H1 (cell line): ENCODE measurements at regions not wholly inside any gene's neighbourhood (a gene's known extent, or its start where the extent isn't known, plus 50 kb on each side); places are given as distances from the start of the nearest gene placed in this dataset.

Experiments used
- CTCF ChIA-PET: fragments of 300-600 bp; sonication (Branson Sonifier 250); formaldehyde crosslinking; loops from one replicate; lab custom pipeline; 2021; ENCODE audit not compliant: partially characterized antibody; lab: Charles Lee
- POLR2A ChIA-PET: fragments of 300-600 bp; sonication (Branson Sonifier 250); formaldehyde crosslinking; loops from one replicate; lab custom pipeline; 2021; ENCODE audit warnings: inconsistent platforms; ENCODE audit not compliant: partially characterized antibody; lab: Charles Lee
- DNase-seq, 2 experiments: peaks; one replicate each; pipeline versions ENCODE4 v3.0.0 to v3.0.0-alpha.2; 2010 to 2022; ENCODE audit warnings: low spot score in 2 of 2, low read depth in 1 of 2, mixed read lengths in 1 of 2
- FAIRE-seq: peaks from 2 replicates; lab custom pipeline; 2011; peaks lifted over from hg19 to GRCh38; lab: Jason Lieb, UNC
- H2AFZ ChIP-seq: 2 replicates; pipeline ENCODE4 v1.8.1; 2012; ENCODE audit warnings: low read length, inconsistent platforms
- H2AK5ac ChIP-seq: 2 replicates; pipeline ENCODE4 v1.6.1; 2013; ENCODE audit warnings: low read depth, low read length
- H2BK120ac ChIP-seq: replicated peaks from 2 replicates; pipeline ENCODE3; 2013; ENCODE audit warnings: low read depth, low read length, inconsistent platforms
- H2BK12ac ChIP-seq: 2 replicates; pipeline ENCODE4 v1.6.1; 2013; ENCODE audit warnings: low read depth, low read length
- H2BK15ac ChIP-seq: 2 replicates; pipeline ENCODE4 v1.6.1; 2013; ENCODE audit warnings: low read length
- H2BK20ac ChIP-seq: 2 replicates; pipeline ENCODE4 v1.6.1; 2013; ENCODE audit warnings: low read length
- H2BK5ac ChIP-seq: 2 replicates; pipeline ENCODE4 v1.6.1; 2013; ENCODE audit warnings: low read depth, low read length
- H3K14ac ChIP-seq: 2 replicates; pipeline ENCODE4 v1.6.1; 2013; ENCODE audit warnings: inconsistent platforms; ENCODE audit not compliant: insufficient read length
- H3K18ac ChIP-seq: 2 replicates; pipeline ENCODE4 v1.6.1; 2013; ENCODE audit warnings: low read length; ENCODE audit errors: extremely low read depth
- H3K23ac ChIP-seq: 2 replicates; pipeline ENCODE4 v1.6.1; 2013; ENCODE audit warnings: inconsistent platforms; ENCODE audit not compliant: insufficient read length
- H3K23me2 ChIP-seq: 2 replicates; pipeline ENCODE4 v1.6.1; 2013; ENCODE audit warnings: low read depth, low read length
- H3K27ac ChIP-seq: 2 replicates; pipeline ENCODE4 v1.6.1; 2011; ENCODE audit warnings: low read depth, low read length, inconsistent platforms
- H3K27me3 ChIP-seq, 4 experiments: replicated peaks in 1 of 4; 1 replicate in 1 of 4; 2 replicates in 3 of 4; pipeline versions ENCODE4 v1.6.1 to v1.8.1; 2011 to 2013; ENCODE audit warnings: low read length in 3 of 4, mild to moderate bottlenecking in 3 of 4, inconsistent platforms in 2 of 4, mixed read lengths in 2 of 4, moderate library complexity in 1 of 4; ENCODE audit not compliant: control insufficient read depth in 3 of 4, insufficient read depth in 3 of 4; ENCODE audit errors: extremely low read depth in 1 of 4
- H3K36me3 ChIP-seq, 4 experiments: 2 replicates each; pipeline versions ENCODE4 v1.6.1 to v1.8.1; 2011 to 2013; ENCODE audit warnings: mild to moderate bottlenecking in 4 of 4, low read length in 3 of 4, moderate library complexity in 2 of 4, control low read depth in 1 of 4, inconsistent platforms in 1 of 4; ENCODE audit not compliant: insufficient read depth in 4 of 4, control insufficient read depth in 2 of 4
- H3K4ac ChIP-seq: replicated peaks from 2 replicates; pipeline ENCODE3; 2013; ENCODE audit warnings: low read length, low read depth, mixed read lengths, inconsistent platforms; ENCODE audit not compliant: insufficient read length
- H3K4me1 ChIP-seq, 4 experiments: replicated peaks in 1 of 4; 1 replicate in 1 of 4; 2 replicates in 3 of 4; pipeline versions ENCODE4 v1.6.1 to v1.8.1; 2011 to 2013; ENCODE audit warnings: low read length in 3 of 4, inconsistent platforms in 2 of 4, mixed read lengths in 1 of 4; ENCODE audit not compliant: insufficient read depth in 4 of 4, control insufficient read depth in 3 of 4
- H3K4me2 ChIP-seq, 2 experiments: 2 replicates each; pipeline versions ENCODE4 v1.6.1 to v1.8.1; 2011 to 2013; ENCODE audit warnings: low read depth in 2 of 2, low read length in 2 of 2, control low read depth in 1 of 2, inconsistent platforms in 1 of 2, mild to moderate bottlenecking in 1 of 2; ENCODE audit not compliant: insufficient read depth in 1 of 2
- H3K4me3 ChIP-seq, 4 experiments: fragments of 200-600, 300-600 bp in 1 of 4; sonication (generic), shearing (Covaris generic), sonication (Bioruptor Twin) in 1 of 4; 2 replicates each; pipeline versions ENCODE4 v1.5.1 to v1.8.1; 2011 to 2016; ENCODE audit warnings: low read length in 4 of 4, low read depth in 3 of 4, control low read depth in 2 of 4, inconsistent platforms in 2 of 4, mild to moderate bottlenecking in 2 of 4, mixed read lengths in 1 of 4, moderate library complexity in 1 of 4; ENCODE audit not compliant: insufficient read depth in 2 of 4; ENCODE audit errors: extremely low read depth in 1 of 4
- H3K56ac ChIP-seq: replicated peaks from 2 replicates; pipeline ENCODE3; 2013; ENCODE audit warnings: low read depth, mild to moderate bottlenecking, mixed read lengths, low read length, inconsistent platforms; ENCODE audit not compliant: insufficient read length
- H3K79me1 ChIP-seq: 2 replicates; pipeline ENCODE4 v1.6.1; 2013; ENCODE audit warnings: low read depth, low read length, control low read depth
- H3K79me2 ChIP-seq, 2 experiments: 2 replicates each; pipeline versions ENCODE4 v1.6.1 to v1.8.1; 2012 to 2013; ENCODE audit warnings: low read length in 2 of 2, mild to moderate bottlenecking in 2 of 2, inconsistent platforms in 1 of 2; ENCODE audit not compliant: insufficient read depth in 2 of 2, control insufficient read depth in 1 of 2
- H3K9ac ChIP-seq, 4 experiments: replicated peaks in 1 of 4; 1 replicate in 1 of 4; 2 replicates in 3 of 4; pipeline versions ENCODE4 v1.6.1 to v1.8.1; 2011 to 2013; ENCODE audit warnings: low read depth in 3 of 4, low read length in 3 of 4, control low read depth in 2 of 4, mild to moderate bottlenecking in 2 of 4, moderate library complexity in 2 of 4, inconsistent platforms in 1 of 4; ENCODE audit errors: extremely low read depth in 1 of 4
- H3K9me3 ChIP-seq, 2 experiments: 2 replicates each; pipeline versions ENCODE4 v1.6.1 to v1.8.1; 2012 to 2013; ENCODE audit warnings: mild to moderate bottlenecking in 2 of 2, moderate library complexity in 2 of 2, control low read depth in 1 of 2, inconsistent platforms in 1 of 2, low read depth in 1 of 2, low read length in 1 of 2, mixed read lengths in 1 of 2; ENCODE audit not compliant: insufficient read depth in 2 of 2
- H4K20me1 ChIP-seq, 2 experiments: replicated peaks in 1 of 2; 2 replicates each; pipeline versions ENCODE3 to v1.8.1; 2011 to 2013; ENCODE audit warnings: inconsistent platforms in 2 of 2, low read length in 2 of 2, mild to moderate bottlenecking in 1 of 2; ENCODE audit not compliant: insufficient read depth in 2 of 2, control insufficient read depth in 1 of 2
- H4K5ac ChIP-seq: 2 replicates; pipeline ENCODE4 v1.6.1; 2013; ENCODE audit warnings: low read length, low read depth, mixed read lengths, inconsistent platforms; ENCODE audit not compliant: insufficient read length
- H4K8ac ChIP-seq: 2 replicates; pipeline ENCODE4 v1.8.0; 2013; ENCODE audit warnings: mild to moderate bottlenecking, moderate library complexity, low read length, inconsistent platforms; ENCODE audit not compliant: insufficient read depth; ENCODE audit errors: extremely low read depth
- H4K91ac ChIP-seq: replicated peaks from 2 replicates; pipeline ENCODE3; 2013; ENCODE audit warnings: low read length, mixed read lengths, inconsistent platforms; ENCODE audit not compliant: insufficient read length
- BACH1 ChIP-seq: IDR thresholded peaks from 2 replicates; pipeline ENCODE4 v1.6.1; 2012; ENCODE audit warnings: low read length, improper control_type of control experiment
- BRCA1 ChIP-seq: IDR thresholded peaks from 2 replicates; pipeline ENCODE4 v1.6.1; 2012; ENCODE audit warnings: low read depth, low read length, improper control_type of control experiment
- CTBP2 ChIP-seq: IDR thresholded peaks from 2 replicates; pipeline ENCODE4 v1.7.0; 2011; ENCODE audit warnings: borderline replicate concordance, mild to moderate bottlenecking, moderate library complexity, mixed read lengths, low read length; ENCODE audit not compliant: insufficient read depth, insufficient read length
- GABPA ChIP-seq: IDR thresholded peaks from 2 replicates; pipeline ENCODE4 v1.6.1; 2011; ENCODE audit warnings: mild to moderate bottlenecking, low read length, moderate library complexity, borderline replicate concordance; ENCODE audit not compliant: insufficient read depth
- NRF1 ChIP-seq: IDR thresholded peaks from 2 replicates; pipeline ENCODE4 v1.6.1; 2011; ENCODE audit warnings: mild to moderate bottlenecking, low read depth, low read length, improper control_type of control experiment
- SIRT6 ChIP-seq: IDR thresholded peaks from one replicate; pipeline ENCODE4 v1.7.1; 2012; ENCODE audit warnings: low read length, inconsistent platforms
- SIX5 ChIP-seq: IDR thresholded peaks from 2 replicates; pipeline ENCODE4 v1.6.1; 2011; ENCODE audit warnings: mild to moderate bottlenecking, low read depth, low read length
- SUZ12 ChIP-seq: fragments of 200-600 bp; sonication (generic); IDR thresholded peaks from 2 replicates; pipeline ENCODE4 v1.6.1; 2012; ENCODE audit warnings: mild to moderate bottlenecking, inconsistent platforms, low read length, moderate library complexity, mixed read lengths
- TAF1 ChIP-seq: IDR thresholded peaks from 2 replicates; pipeline ENCODE4 v1.6.1; 2011; ENCODE audit warnings: mild to moderate bottlenecking, low read depth, low read length
- TCF12 ChIP-seq: IDR thresholded peaks from 2 replicates; pipeline ENCODE4 v1.6.1; 2011; ENCODE audit warnings: low read depth, mild to moderate bottlenecking, low read length
- TEAD4 ChIP-seq: IDR thresholded peaks from 2 replicates; pipeline ENCODE4 v1.6.1; 2012; ENCODE audit warnings: low read depth, low read length, inconsistent platforms, mixed read lengths
- YY1 ChIP-seq: IDR thresholded peaks from 2 replicates; pipeline ENCODE4 v1.6.1; 2011; ENCODE audit warnings: low read depth, mild to moderate bottlenecking, low read length
- ZNF274 ChIP-seq: IDR thresholded peaks from 2 replicates; pipeline ENCODE4 v1.7.0; 2012; ENCODE audit warnings: low read length, borderline replicate concordance; ENCODE audit errors: extremely low read depth
- WGBS, 2 experiments: shearing (Covaris generic) in 1 of 2; methylation state at CpG; one replicate each; pipeline versions ENCODE4 v1.1.6 to v1.1.7; 2013 to 2015; ENCODE audit warnings: low lambda C conversion rate in 2 of 2, mixed read lengths in 2 of 2, inconsistent platforms in 1 of 2, low coverage in 1 of 2, missing lambda C conversion rate in 1 of 2; ENCODE audit not compliant: insufficient replicate concordance in 2 of 2, insufficient coverage in 1 of 2, insufficient read length in 1 of 2; ENCODE audit errors: extremely low coverage in 1 of 2, missing lambda C conversion rate in 1 of 2; 5-methylcytosine and 5-hydroxymethylcytosine counted together
- TF ChIP-seq, protein P1 (sequence below), 3 experiments: IDR thresholded peaks; 1 replicate in 2 of 3; 2 replicates in 1 of 3; pipeline versions ENCODE4 v1.5.1 to v1.6.1; 2011; ENCODE audit warnings: low read length in 3 of 3, mild to moderate bottlenecking in 3 of 3, inconsistent platforms in 2 of 3, low read depth in 1 of 3, moderate library complexity in 1 of 3; ENCODE audit not compliant: insufficient read depth in 1 of 3; ENCODE audit errors: control extremely low read depth in 1 of 3

DNA sequence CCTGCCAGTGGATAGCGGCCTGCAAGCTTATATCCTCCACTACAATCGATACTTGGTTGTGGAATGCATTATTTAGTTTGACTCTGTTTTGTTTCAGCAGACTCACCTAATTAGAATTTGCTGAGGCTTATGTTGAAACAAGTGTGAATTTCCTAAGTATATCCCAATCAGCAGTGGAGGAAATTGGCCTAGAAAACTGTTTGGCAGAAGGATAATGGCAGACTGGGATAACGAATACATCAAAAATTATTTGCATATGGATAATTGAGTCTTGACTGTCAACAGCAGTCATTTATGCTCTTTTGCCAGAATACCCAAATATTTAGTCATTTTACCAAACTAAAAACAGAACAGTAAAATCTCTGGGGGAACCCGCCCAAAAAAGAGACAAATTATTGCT is 261.0 kb downstream of the DOK5 start:
- no peak overlapping the region for H3K18ac ChIP-seq
- H3K36me3 ChIP-seq = no peaks in the 10 kb centered on the region
- no peak overlapping the region for H2BK20ac ChIP-seq
- 91% methylated on average over 4 of the region's 4 CpGs; no CpG with 5 or more reads in 1 of the 2 experiments for WGBS, 2 experiments
- H3K9ac ChIP-seq = no peak overlapping the region
- CTCF ChIA-PET = no interaction called here
- H4K91ac ChIP-seq = no peak overlapping the region
- H2BK12ac ChIP-seq = no peak overlapping the region
- H2AFZ ChIP-seq = no peak overlapping the region
- H3K56ac ChIP-seq = no peak overlapping the region
- no peak overlapping the region for H2BK120ac ChIP-seq
- H3K14ac ChIP-seq = no peak overlapping the region
- H3K79me1 ChIP-seq = no peaks in the 10 kb centered on the region
- no peak overlapping the region for H3K4me3 ChIP-seq
- no peak overlapping the region for H2BK15ac ChIP-seq
- no peak overlapping the region for H3K4me2 ChIP-seq
- H4K8ac ChIP-seq = no peak overlapping the region
- H4K20me1 ChIP-seq = no peaks in the 10 kb centered on the region
- H2BK5ac ChIP-seq = no peak overlapping the region
- H3K79me2 ChIP-seq = no peaks in the 10 kb centered on the region
- no peaks in the 10 kb centered on the region for H3K27me3 ChIP-seq
- H3K23ac ChIP-seq = no peak overlapping the region
- POLR2A ChIA-PET = no interaction called here
- H3K23me2 ChIP-seq = no peaks in the 10 kb centered on the region
- H4K5ac ChIP-seq = no peak overlapping the region
- H3K9me3 ChIP-seq = no peaks in the 10 kb centered on the region
- no peaks in the 10 kb centered on the region for H3K4me1 ChIP-seq
- H3K27ac ChIP-seq = no peak overlapping the region
- H3K4ac ChIP-seq = no peak overlapping the region
- no peak for DNase-seq
- no peak for FAIRE-seq
- no peak overlapping the region for H2AK5ac ChIP-seq
- TF ChIP-seq YY1 = no peak
- TF ChIP-seq TAF1 = no peak
- no peak for TF ChIP-seq TEAD4
- no peak for TF ChIP-seq SIRT6
- no peak for TF ChIP-seq BRCA1
- TF ChIP-seq BACH1 = no peak
- TF ChIP-seq SIX5 = no peak
- no peak for TF ChIP-seq CTBP2
- TF ChIP-seq SUZ12 = no peak
- no peak for TF ChIP-seq TCF12
- TF ChIP-seq, protein P1, sequence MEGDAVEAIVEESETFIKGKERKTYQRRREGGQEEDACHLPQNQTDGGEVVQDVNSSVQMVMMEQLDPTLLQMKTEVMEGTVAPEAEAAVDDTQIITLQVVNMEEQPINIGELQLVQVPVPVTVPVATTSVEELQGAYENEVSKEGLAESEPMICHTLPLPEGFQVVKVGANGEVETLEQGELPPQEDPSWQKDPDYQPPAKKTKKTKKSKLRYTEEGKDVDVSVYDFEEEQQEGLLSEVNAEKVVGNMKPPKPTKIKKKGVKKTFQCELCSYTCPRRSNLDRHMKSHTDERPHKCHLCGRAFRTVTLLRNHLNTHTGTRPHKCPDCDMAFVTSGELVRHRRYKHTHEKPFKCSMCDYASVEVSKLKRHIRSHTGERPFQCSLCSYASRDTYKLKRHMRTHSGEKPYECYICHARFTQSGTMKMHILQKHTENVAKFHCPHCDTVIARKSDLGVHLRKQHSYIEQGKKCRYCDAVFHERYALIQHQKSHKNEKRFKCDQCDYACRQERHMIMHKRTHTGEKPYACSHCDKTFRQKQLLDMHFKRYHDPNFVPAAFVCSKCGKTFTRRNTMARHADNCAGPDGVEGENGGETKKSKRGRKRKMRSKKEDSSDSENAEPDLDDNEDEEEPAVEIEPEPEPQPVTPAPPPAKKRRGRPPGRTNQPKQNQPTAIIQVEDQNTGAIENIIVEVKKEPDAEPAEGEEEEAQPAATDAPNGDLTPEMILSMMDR (IDR thresholded peaks at IDR 0.05; ENCODE audit: control extremely low read depth in 1 of 3, insufficient read depth in 1 of 3, low read depth in 1 of 3, low read length in 3 of 3) = no peak
- TF ChIP-seq NRF1 = no peak
- no peak for TF ChIP-seq GABPA
- TF ChIP-seq ZNF274 = no peak
